AG09309 (cell line): ENCODE measurements at regions not wholly inside any gene's neighbourhood (a gene's known extent, or its start where the extent isn't known, plus 50 kb on each side); places are given as distances from the start of the nearest gene placed in this dataset.

Experiments
- DNase-seq: peaks from one replicate; pipeline ENCODE4 v3.0.0-alpha.2; 2010; ENCODE audit warnings: low read depth
- H3K4me3 ChIP-seq: 2 replicates; pipeline ENCODE4 v1.5.1; 2011; ENCODE audit warnings: mild to moderate bottlenecking, low read depth, low read length, moderate library complexity; ENCODE audit not compliant: control insufficient read depth
- CTCF ChIP-seq: IDR thresholded peaks from 2 replicates; pipeline ENCODE4 v1.5.1; 2011; ENCODE audit warnings: mild to moderate bottlenecking, low read depth, low read length, inconsistent platforms; ENCODE audit not compliant: insufficient read depth, control insufficient read depth; ENCODE audit errors: missing control alignments

DNA sequence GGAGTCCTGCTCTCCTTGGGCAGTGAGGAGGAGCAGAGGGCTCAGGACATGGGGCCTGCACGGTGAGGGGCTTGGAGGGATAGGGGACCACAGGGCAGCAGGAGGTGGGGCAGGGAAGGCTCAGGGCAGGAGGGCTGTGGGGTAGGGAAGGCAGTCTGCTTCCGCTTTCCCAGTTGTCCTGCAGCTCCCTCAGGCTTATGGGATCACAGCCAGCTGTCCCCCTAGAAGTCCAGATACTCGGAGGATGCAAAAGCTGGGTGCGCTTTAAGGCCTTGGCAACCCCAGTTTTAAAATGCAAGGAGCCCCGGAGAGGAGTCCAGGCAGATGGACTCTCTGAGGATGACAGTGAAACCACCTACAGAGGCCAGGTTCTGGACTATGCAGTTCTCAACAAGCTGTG is 299.1 kb upstream of the FOXF1 start:
- no peak for DNase-seq
- H3K4me3 ChIP-seq = no peak overlapping the region
- TF ChIP-seq CTCF = no peak

DNA sequence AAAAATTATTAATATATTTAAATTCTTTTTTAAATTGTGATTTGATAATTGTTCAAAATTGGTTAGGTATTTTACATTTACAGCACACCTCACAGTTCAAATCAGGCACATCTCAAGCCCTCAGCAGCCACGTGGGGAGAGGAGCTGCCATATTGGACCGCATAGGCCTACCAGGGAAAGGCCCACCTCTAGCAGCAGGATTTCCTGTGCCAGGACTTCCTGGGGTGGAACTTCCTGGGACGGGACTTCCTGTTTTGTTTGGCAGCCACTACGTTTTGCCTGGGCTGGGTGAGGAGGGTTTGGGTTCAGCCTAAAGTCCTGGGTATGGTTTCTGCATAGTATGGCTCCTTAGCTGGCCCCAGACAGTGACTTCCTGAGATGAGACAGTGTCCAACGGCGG is 298.5 kb upstream of the FOXF1 start:
- no peak overlapping the region for H3K4me3 ChIP-seq
- no peak for DNase-seq
- no peak for TF ChIP-seq CTCF

GRCh38 chr16:86212706-86213436 is 297.5 kb upstream of the FOXF1 start:
- TF ChIP-seq CTCF = no peak
- no peak overlapping the region for H3K4me3 ChIP-seq
- no peak for DNase-seq

DNA sequence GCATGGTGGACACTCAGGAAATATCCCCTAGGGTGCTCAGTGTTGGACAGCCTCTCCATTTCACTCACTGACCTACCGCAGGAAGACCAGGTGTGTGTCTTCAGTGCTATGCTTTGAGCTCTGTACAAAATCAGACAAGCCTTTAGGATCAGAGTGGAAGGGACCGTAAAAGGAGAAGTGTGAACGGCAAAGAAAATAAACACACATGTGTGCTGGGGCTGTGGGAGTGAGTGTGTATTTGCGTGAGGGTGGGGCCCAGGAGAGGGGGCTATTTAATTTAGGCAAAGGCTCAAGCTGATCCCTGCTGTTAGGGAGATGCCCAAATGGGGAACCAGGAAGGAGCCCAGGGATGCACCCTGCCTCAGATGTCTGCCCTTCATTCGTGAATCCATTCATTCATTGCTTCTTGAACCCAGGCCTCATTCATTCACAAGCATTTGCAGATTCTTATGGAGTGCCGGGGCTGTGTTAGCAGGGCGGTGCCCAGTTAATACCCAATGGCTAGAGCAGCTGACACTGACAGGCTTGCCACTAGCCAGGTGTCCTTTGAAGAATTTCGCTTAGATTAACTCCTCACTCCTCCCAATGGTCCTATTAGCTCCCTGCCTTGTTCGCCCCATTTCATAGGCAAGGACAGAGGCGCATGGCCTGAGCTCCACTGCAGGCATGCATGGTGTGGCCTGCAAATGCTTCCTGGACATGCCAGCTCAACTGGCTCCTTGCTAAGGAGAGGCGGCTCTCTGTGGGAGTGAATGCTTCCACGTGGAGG is 296.7 kb upstream of the FOXF1 start:
- H3K4me3 ChIP-seq = no peak overlapping the region
- TF ChIP-seq CTCF = no peak
- DNase-seq = no peak

- no peak for DNase-seq
- no peak overlapping the region for H3K4me3 ChIP-seq
- no peak for TF ChIP-seq CTCF
Measured at GRCh38 chr16:86214326-86215232, 295.7 kb upstream of the FOXF1 start.

DNA sequence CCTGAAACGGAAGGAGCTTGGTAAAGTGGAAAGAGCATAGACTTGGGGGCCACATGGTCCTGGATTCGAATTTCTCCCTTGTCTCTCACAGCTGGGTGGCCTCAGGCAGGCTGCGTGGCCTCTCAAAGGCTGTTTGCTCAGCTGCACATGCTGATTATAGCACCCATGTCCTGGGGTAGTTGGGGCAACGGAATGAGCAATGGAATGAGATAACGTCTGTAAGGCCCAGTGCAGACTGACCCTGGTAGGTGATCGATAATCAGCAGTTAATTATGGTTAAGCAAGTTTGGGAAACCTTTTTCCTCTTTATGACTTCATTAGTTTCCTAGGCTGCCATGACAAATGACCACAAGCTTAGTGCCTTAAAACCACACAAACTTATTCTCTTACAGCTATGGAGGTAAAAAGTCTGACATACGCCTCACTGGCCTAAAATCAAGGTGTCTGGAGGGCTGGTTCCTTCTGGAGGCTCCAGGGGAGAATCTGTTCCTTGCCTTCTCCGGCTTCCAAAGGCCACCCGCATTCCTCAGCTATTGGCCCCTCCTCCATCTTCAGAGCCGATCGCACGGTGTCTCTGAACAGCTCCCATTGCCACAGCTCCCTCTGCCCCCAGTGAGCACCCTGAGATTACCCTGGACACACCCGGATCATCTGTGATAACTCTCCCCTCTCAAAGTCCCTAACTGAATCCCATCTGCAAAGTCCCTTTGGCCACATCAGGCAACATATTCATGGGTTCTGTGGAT is 294.9 kb upstream of the FOXF1 start:
- no peak overlapping the region for H3K4me3 ChIP-seq
- no peak for TF ChIP-seq CTCF
- no peak for DNase-seq
